NCI-H2196 (cell line): ENCODE measurements at regions not wholly inside any gene's neighbourhood (a gene's known extent, or its start where the extent isn't known, plus 50 kb on each side); places are given as distances from the start of the nearest gene placed in this dataset.
"Not testable (repeated sequence)": the region's sequence is repeated elsewhere in the genome, so short reads cannot be mapped to it uniquely, and the experiment has no call there.

Experiments used
- DNase-seq: peaks from one replicate; lab custom pipeline; 2025; ENCODE audit not compliant: unreplicated experiment; lab: John Stamatoyannopoulos, UW

DNA sequence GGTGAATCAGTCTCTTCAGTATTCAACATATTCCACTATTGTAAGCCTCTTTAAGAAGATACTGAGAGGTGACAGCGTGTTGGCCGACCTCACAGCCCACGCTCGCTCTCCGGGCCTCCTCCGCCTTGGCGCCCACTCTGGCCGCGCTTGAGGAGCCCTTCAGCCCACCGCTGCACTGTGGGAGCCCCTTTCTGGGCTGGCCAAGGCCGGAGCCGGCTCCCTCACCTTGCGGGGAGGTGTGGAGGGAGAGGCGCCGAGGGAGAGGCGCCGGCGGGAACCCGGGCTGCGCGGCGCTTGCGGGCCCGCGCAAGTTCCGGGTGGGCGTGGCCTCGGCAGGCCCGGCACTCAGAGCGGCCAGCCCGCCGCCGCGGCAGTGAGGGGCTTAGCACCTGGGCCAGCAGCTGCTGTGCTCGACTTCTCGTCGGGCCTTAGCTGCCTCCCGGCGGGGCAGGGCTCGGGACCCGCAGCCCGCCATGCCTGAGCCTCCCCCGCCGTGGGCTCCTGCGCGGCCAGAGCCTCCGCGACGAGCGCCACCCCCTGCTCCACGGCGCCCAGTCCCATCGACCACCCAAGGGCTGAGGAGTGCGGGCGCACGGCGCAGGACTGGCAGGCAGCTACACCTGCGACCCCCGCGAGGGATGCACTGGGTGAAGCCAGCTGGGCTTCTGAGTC is 306.4 kb downstream of the SEMA3D start:
- not testable (repeated sequence) for DNase-seq

DNA sequence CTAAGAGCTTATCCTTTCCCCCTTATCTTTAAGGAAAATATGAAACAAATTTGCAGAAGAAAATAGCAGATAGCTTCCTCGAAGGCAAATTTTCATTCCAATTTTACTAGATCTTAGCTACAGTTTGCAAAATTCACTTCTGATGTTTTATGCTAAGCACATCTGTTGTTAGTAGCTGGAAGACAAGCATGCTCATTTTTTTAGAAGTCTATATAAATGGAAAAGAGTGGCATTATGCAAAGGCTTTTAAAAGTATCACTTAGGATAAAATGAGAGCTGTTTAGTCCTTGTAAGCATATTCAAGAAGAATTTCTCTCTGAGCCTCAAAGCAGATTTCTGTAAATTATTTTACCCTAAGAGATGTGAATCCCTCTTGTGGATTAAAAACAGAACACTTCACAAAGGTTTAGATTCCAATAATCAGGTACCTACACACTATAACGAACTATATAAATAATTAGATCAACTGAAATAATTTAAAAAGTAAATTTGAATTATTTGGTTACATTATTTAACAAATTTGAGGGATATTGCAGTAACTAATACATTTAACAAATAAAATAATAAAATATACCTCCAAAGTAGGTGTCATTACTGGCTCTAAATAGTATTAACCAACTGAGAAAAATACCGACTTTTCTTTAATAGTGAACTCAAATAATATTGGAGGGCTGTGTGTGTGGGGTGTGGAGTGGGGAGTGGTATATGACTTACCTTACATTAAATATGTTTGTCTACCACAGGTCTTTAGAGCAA is 307.1 kb downstream of the SEMA3D start:
- DNase-seq, result no peak

DNA sequence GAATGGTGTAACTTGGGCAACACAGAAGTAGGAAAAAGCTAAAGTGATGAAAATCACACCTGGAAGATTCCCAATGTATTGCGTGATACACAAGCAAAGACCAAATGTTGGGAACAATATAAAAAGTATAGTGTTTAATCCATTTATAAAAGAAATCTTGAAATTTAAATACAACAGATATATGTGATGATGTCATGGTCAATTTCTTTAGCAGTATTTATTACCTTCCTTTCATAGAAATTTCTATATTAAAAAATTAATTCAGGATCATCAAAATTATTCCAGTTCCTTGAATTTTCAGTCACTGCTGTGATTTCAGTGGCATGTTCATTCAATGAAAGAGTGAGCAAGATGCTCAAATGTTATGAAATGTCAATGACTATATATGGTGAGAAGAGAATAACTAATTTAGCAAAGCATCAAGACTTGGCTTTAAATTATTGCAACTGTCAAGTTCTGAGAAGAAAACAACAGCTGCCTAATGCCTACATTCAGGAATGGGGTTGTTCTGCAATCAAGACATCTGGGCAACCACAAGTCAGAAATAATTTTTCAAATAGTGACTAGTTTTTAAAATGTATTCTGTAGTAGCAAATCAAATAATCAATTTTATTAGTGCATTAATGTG is 308.8 kb downstream of the SEMA3D start:
- no peak for DNase-seq

DNA sequence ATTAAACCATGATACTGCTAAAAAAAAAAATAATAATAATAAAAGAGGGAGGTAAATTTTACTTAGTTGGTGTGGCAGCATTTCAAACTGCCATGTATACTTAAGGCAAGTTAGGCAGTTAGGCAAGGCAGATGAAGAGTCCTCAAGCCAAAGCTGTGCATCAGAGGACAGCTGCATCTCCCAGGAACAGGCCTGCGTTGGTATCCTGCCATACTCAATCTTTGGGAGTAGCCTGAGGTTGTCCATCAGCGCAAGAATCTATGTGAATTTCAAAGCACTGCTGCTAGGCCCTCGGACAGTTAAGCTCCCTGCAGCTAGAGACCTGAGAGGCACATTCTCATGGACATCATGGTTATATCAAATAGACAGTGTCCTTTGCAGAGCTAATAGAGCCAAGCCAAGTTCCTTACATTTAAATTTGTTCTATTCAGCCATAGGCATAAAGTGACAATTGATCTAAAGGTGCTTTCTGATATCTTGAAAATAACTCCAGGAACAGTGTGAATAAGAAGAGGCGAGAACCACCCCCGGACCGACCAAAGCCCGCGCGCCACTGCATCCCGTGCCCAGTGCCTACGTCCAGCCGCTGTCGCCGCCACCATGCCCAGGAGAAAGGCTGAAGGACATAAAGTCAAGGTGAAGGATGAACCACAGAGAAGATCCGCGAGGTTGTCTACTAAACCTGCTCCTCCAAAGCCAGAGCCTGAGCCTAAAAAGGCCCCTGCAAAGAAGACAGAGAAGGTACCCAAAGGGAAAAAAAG is 310.6 kb downstream of the SEMA3D start:
- DNase-seq, result no peak

DNA sequence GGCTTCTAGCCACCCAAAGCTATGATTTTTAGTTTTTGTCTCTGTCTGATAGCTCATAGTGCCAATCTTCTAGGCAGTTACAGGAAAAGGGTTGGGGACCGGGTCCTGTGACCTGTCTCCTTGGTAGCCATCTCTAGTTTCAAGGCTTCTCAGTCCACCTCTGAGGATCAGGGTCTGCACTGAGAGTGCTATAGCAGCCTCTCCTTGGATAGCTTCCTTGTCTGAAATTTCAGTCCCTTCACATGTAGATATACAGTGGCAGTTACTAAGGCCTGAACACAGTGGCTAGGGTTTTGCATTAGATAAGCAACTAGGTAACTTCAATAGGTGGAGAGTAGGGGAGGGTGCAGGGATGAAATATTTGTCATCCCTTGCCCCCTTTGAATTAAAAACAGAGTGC is 321.3 kb downstream of the SEMA3D start:
- DNase-seq, result no peak

DNA sequence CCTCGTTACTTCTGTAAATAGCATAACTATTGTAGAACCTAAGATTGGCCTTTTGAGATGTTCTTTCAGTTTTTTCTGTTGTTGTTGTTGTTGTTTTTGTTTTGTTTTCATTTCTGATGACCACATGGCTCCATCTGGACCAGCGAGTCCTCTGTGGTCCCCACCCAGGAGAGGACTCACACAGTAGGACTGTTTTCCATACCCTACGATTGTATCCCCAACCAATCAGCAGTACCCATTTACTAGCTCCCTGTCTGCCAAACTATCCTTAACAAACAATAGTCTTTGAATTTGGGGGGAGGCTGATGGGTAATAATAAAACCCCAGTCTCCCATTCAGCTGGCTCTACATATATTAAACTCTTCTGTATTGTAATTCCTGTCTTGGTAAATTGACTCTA is 329.5 kb downstream of the SEMA3D start:
- no peak for DNase-seq

DNA sequence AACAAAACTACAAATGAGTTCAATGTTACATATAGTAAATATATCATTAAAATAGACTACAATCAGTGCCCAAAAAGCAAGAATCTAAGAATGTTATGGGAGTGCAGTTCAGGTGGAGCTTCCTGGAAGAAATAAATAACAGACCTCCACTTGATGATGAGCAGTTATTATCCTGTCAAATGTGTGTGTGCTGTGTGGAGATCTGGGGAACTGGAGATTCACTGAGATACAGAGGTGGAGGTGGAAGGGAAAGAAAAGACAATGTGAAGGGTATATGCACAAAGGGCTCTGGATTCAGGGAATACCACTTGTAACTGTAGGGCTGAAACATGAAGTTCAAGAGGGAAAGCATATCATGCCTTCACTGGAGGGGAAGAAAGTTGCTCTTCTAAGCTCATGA is 331.1 kb downstream of the SEMA3D start:
- no peak for DNase-seq

DNA sequence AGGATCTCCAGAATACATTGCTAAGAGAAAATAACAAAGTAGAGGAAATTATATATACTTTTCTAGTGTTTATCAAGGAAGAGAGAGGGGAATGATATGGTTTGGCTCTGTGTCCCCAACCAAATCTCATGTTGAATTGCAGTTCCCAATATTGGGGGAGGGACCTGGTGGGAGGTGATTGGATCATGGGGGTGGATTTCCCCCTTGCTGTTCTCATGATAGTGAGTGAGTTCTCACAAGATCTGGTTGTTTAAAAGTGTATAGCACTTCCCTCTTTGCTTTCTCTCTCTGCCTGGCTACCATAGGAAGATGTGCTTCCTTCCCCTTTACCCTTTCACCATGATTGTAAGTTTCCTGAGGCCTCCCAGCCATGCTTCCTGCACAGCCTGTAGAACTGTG is 337.9 kb downstream of the SEMA3D start:
- DNase-seq, result not testable (repeated sequence)

DNA sequence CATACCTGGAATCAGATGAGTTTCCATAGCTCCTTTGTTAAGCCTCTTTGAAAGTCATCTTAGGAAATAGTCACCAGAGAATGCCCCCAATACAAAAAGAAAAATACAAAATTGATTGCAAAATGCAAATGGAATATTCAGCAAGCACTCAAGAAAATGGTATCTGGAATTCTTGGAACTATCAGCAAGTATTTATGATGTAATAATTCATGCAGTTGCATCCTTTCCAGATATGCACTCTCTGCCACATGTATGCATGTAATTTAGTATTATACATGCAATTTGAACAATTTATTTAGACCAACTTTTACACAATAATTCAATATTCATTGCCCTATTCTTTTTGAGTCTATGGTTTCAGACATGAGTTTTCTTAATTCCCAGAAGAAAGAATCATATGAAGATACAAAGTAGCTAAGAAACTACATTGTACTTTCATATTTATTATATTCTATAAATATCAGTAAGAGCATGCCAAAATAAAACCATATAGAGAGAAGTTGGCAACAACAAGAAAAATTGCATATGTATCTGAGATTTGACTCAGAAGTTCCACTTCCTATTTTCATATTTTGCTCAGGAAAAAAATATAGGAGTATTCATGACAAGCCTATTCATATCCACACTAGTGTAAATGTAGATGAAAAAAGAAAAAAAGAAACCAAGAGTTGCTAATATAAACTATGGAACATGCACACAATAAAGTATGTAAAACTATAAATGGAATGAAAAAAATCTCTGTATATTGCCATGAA is 338.5 kb downstream of the SEMA3D start:
- DNase-seq, result no peak

DNA sequence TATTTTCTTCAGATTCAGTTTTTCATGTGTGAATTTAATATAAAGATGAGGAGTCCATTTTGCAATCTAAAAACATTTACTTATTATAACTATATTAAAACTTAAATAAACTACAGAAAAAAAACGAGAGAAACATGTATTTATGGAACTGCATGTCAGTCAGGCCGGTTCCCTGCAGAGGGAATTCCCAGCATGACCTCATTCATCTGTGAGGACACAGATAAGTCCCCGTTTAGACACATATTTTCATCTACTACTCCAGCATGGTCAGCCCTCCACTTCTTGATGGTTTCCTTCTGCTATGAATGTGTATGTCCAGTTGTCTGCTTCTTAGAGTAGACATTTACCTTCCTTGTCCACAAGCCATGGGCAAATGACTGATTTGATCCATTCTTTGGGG is 339.1 kb downstream of the SEMA3D start:
- DNase-seq, result no peak

DNA sequence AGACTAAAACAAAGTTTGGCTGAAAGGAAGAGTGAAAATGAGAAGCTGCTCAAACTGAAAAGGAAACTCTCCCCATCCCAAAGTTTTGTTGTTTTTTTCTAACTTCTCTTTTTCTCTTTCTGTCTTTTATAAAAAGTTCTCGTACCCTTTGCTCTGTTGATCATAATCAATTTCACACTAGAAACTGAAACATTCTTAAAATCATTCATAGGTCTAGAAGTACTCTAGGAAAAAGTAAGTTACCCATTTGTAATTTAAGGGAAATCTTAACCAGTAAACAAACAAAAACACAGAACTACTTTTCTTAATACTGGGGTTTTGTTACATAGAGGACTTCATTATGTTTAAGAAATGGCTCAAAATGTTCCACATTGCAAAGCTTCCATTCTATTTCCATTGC is 339.8 kb downstream of the SEMA3D start:
- no peak for DNase-seq

DNA sequence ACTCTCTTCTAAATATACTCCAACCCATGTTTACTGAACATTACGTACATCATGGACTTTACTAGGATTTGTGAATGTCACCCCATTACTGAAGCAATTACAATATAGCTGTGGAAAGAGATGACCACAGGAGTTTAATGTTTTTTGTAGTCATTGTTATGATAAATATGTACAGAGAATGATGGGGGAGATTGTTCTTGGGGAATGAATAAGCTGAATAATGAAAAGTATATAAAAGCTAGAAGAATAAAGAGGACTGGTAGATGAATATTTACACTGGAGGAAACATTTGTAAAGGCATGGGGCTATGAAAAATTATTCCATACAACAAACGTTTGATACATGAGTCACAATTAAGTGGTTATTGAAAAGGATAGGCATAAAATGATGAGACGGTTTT is 340.9 kb downstream of the SEMA3D start:
- DNase-seq, result no peak

DNA sequence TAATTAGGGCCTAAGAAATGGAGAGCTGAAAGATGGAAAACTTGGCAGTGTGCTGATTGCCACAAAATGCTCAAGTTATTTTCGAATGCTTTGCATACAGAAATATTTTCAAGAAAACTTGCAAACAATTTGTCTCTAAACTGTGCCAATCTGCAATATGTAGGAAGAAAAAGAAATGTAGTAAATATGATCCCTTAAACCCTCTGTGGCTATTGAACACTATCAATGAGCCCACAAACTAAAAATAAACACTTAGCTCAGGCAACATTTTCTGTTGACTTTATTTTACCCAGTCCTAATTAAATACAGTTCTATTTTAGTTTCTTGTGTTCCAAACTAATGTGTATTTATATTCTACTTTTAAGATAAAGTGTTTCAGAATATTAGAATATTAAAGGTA is 342.1 kb downstream of the SEMA3D start:
- DNase-seq, result no peak

DNA sequence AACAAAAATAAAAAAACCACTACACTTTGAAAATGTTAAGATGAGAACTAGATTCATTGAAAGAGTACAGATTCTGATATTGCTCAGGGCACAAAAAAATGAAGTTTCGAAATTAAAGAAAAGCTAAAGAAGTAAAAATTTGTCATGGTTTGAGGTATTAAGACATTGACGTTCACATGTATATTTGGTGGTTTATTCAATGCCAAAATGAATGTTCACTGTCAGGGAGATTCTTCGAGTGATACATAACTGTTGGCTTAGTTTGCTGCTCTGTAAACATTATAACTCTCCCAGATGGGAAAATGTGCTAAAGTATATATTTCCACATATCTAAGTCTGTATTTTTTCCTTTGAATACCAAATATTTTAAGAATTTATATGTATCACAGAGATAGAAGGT is 345.0 kb downstream of the SEMA3D start:
- no peak for DNase-seq

DNA sequence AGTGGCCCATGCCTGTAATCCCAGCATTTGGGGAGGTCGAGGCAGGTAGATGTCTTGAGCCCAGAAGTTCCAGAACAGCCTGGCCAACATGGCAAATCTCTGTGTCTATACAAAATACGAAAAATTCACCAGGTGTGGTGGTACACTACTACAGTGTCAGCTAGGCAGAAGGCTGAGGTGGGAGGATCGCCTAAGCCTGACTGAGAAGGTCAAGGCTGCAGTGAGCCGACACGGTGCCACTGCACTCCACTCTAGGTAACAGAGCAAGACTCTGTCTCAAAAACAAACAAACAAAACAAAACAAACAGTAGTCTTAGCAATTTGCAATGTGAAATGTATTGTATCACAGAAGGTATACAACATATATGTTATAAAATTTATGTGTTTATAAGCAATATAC is 348.0 kb downstream of the SEMA3D start:
- no peak for DNase-seq

DNA sequence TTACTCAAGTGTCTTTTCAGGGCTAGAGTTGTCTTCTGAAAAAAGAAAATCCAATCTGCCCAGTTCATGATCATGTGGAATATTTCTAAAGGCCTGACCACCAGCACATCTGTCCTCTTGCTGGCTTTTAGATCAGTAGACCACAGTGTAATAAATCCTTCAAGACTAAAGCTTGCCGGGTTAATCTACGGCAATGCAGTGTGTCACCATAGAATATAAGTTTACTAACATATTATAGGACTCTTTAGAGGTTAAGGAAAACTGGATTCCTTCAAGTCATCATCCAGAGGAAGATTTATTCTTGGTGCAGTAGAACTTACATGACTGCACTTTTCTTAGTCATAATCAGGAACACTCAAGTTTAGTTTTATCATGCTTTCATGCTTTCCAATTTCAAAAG is 349.5 kb downstream of the SEMA3D start:
- DNase-seq, result no peak

DNA sequence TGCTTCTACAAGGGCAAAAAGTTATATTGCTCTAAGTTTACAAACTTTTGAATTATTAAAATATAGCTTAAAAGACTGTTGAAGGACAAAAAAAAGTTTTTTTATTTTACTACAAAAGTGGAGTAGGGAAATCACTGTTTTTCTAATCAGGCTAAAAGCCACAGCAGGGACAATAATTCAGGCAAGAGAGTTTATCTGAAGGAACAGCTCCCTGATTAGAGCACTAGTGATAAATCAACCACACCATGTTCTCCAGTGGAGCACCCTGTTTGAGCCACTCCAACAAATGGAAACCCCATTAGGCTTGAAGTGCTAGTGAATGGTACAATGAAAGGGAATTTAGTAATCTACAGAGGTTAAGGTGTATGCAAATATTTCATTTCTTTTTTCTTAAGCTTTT is 357.1 kb downstream of the SEMA3D start:
- DNase-seq, result no peak

DNA sequence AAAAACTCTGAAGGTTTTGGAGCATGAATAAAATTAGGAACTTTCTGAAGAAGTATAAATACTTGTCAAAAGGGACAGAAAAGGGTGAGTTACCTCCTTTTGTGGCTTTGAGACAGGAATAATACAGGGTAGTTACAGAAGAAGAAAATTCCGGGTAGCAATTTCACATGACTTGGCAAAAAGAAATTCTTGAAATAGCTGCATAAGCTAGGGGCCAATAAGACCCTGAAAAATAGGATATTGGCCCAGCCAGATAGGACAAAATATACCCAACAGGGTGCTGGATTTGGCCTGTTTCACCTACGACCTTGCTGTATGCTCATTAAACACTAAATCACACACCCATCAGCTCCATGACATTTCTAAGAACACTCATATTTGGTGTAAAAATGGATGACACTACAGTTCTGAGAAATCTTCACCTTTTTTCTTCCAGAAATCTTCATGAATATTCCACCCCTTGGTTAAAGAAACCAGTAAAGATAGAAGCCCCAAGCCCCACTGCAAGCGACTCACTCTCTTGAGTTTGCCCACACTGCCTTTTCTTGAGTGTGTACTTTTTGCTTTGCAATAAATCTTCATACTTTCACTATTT is 362.7 kb downstream of the SEMA3D start:
- DNase-seq, result no peak

DNA sequence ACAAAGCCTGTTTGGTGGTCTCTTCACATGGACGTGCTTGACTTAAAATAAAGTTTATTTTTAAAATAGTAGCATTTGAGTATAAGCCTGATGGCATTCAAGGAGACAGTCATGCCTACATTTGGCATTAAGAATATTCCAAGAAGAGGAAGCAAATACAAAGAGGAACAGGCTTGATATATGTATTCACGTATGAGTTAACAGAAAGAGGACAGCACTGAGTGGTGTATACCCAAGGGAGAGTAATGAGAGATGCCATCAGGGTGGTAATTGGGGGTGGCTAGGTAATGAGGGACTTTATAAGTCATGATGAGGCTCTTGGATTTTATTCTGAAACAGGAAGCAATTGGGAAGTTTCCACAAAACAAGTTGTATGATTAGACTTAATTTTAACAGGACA is 363.3 kb downstream of the SEMA3D start:
- DNase-seq, result no peak

DNA sequence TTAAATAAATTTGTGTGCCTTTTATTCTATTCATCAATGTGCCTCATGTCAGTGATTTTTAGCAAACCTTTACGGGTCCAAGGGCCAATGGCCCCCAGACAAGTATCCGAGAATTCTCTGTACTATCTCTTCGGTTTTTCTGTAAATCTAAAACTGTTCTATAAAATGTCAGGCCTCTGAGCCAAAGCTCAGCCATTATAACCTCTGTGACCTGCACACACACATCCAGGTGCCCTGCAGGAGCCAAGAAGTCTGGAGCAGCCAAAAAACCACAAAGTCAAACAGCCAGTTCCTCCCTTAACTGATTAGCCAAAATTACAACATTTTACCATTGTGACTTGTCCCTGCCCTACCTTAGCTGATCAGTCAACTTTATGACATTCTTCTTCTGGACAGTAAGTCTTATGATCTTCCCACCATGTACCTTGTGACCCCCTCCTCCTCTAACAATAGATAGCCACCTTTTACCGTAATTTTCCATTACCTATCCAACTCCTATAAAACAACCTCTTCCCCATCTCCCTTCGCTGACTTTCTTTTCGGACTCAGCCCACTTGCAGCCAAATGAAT is 363.8 kb downstream of the SEMA3D start:
- no peak for DNase-seq
